OCI-M1 (cell line): ENCODE measurements at regions not wholly inside any gene's neighbourhood (a gene's known extent, or its start where the extent isn't known, plus 50 kb on each side); places are given as distances from the start of the nearest gene placed in this dataset.

Source experiments
- DNase-seq: peaks from one replicate; lab custom pipeline; 2025; lab: John Stamatoyannopoulos, UW

GRCh38 chr7:84484502-84485079, 290.0 kb upstream of the SEMA3A start:
- no peak for DNase-seq

- no peak for DNase-seq
These were observed 287.9 kb upstream of the SEMA3A start for GRCh38 chr7:84482476-84482875.

GRCh38 chr7:84479059-84479458, 284.5 kb upstream of the SEMA3A start:
- no peak for DNase-seq

GRCh38 chr7:84477786-84478478, 283.3 kb upstream of the SEMA3A start:
- DNase-seq: no peak

GRCh38 chr7:84474436-84474835, 279.8 kb upstream of the SEMA3A start:
- no peak for DNase-seq

GRCh38 chr7:84471576-84471975, 277.0 kb upstream of the SEMA3A start:
- DNase-seq: no peak

- DNase-seq: no peak
These were observed 274.4 kb upstream of the SEMA3A start for GRCh38 chr7:84469034-84469433.

GRCh38 chr7:84462259-84462658, 267.7 kb upstream of the SEMA3A start:
- DNase-seq: no peak

- DNase-seq: no peak
These were observed 266.5 kb upstream of the SEMA3A start for GRCh38 chr7:84461093-84461492.

- DNase-seq: peak; percentile 42
These were observed 261.2 kb upstream of the SEMA3A start for GRCh38 chr7:84455788-84456187.

- DNase-seq: peak; percentile 34
These were observed 259.8 kb upstream of the SEMA3A start for GRCh38 chr7:84454174-84454959.

GRCh38 chr7:84452618-84453017, 258.0 kb upstream of the SEMA3A start:
- no peak for DNase-seq

- DNase-seq: no peak
These were observed 256.2 kb upstream of the SEMA3A start for GRCh38 chr7:84450772-84451171.

GRCh38 chr7:84447636-84448293, 253.2 kb upstream of the SEMA3A start:
- DNase-seq: no peak

GRCh38 chr7:84446991-84447480, 252.4 kb upstream of the SEMA3A start:
- no peak for DNase-seq

- DNase-seq: no peak
These were observed 231.2 kb upstream of the SEMA3A start for GRCh38 chr7:84425702-84426259.

GRCh38 chr7:84422790-84423189, 228.2 kb upstream of the SEMA3A start:
- DNase-seq: no peak

GRCh38 chr7:84412161-84412969, 217.8 kb upstream of the SEMA3A start:
- DNase-seq: no peak

- no peak for DNase-seq
These were observed 205.1 kb upstream of the SEMA3A start for GRCh38 chr7:84399661-84400060.

GRCh38 chr7:84394219-84394618, 199.6 kb upstream of the SEMA3A start:
- DNase-seq: no peak

- DNase-seq: no peak
These were observed 199.2 kb upstream of the SEMA3A start for GRCh38 chr7:84393786-84394185.
